B cell (primary cell): ENCODE measurements at regions not wholly inside any gene's neighbourhood (a gene's known extent, or its start where the extent isn't known, plus 50 kb on each side); places are given as distances from the start of the nearest gene placed in this dataset.
"Not testable (repeated sequence)": the region's sequence is repeated elsewhere in the genome, so short reads cannot be mapped to it uniquely, and the experiment has no call there.

Experiments
- ATAC-seq: fragments of 200-7000 bp; cut with Tn5 transposase; one replicate; pipeline ENCODE4 v1.10.0; 2021; ENCODE audit warnings: low read depth, mild to moderate bottlenecking, moderate number of reproducible peaks, moderate library complexity
- CTCF ChIA-PET: fragments of 350-600 bp; sonication (Branson Sonifier 250); formaldehyde crosslinking; loops from one replicate; lab custom pipeline; 2021; ENCODE audit warnings: antibody characterized with exemption, inconsistent platforms; lab: Charles Lee
- POLR2A ChIA-PET: fragments of 350-600 bp; sonication (Branson Sonifier 250); formaldehyde crosslinking; loops from one replicate; lab custom pipeline; 2021; ENCODE audit warnings: antibody characterized with exemption; lab: Charles Lee
- DNase-seq: peaks from one replicate; pipeline ENCODE4 v3.0.0; 2013
- H2AFZ ChIP-seq: 2 replicates; pipeline ENCODE4 v1.6.1; 2012; ENCODE audit warnings: mild to moderate bottlenecking, low read depth, low read length; ENCODE audit not compliant: insufficient read depth, poor library complexity, severe bottlenecking
- H3K27ac ChIP-seq, 2 donors: 1 replicate in 1 of 2; 2 replicates in 1 of 2; pipeline ENCODE4 v1.5.1; 2012 to 2013; ENCODE audit warnings: low read length in 2 of 2, mild to moderate bottlenecking in 2 of 2, moderate library complexity in 1 of 2
- H3K27me3 ChIP-seq, 4 experiments: fragments of 200-600 bp in 1 of 4; sonication (generic) in 1 of 4; replicated peaks in 1 of 4; 1 replicate in 2 of 4; 2 replicates in 2 of 4; pipeline versions ENCODE4 v1.6.1 to v1.7.0; 2013 to 2016; ENCODE audit warnings: low read length in 3 of 4, mild to moderate bottlenecking in 2 of 4, mixed read lengths in 1 of 4, moderate library complexity in 1 of 4; ENCODE audit not compliant: insufficient read depth in 4 of 4, control insufficient read depth in 3 of 4; ENCODE audit errors: control extremely low read depth in 1 of 4
- H3K36me3 ChIP-seq, 2 experiments: replicated peaks in 1 of 2; 1 replicate in 1 of 2; 2 replicates in 1 of 2; pipeline versions ENCODE4 v1.6.1 to v1.7.1; 2013; ENCODE audit warnings: low read length in 1 of 2; ENCODE audit not compliant: insufficient read depth in 2 of 2, control insufficient read depth in 1 of 2; ENCODE audit errors: control extremely low read depth in 1 of 2, extremely low read depth in 1 of 2
- H3K4me1 ChIP-seq, 2 donors: fragments of 200-600 bp in 1 of 2; sonication (generic) in 1 of 2; 1 replicate in 1 of 2; 2 replicates in 1 of 2; pipeline versions ENCODE4 v1.5.1 to v1.6.1; 2013 to 2017; ENCODE audit warnings: low read length in 2 of 2; ENCODE audit not compliant: control insufficient read depth in 2 of 2, insufficient read depth in 2 of 2
- H3K4me2 ChIP-seq: replicated peaks from 2 replicates; pipeline ENCODE3; 2012; ENCODE audit warnings: mild to moderate bottlenecking, low read depth, low read length; ENCODE audit not compliant: poor library complexity, severe bottlenecking
- H3K4me3 ChIP-seq, 5 experiments: fragments of 200-600 bp in 1 of 5; sonication (generic) in 1 of 5; 1 replicate in 3 of 5; 2 replicates in 2 of 5; pipeline versions ENCODE4 v1.5.1 to v1.7.0; 2011 to 2016; ENCODE audit warnings: low read length in 4 of 5, mild to moderate bottlenecking in 4 of 5, low read depth in 2 of 5, control low read depth in 1 of 5, moderate library complexity in 1 of 5; ENCODE audit not compliant: insufficient read depth in 1 of 5; ENCODE audit errors: control extremely low read depth in 1 of 5, extremely low read depth in 1 of 5
- H3K79me2 ChIP-seq: fragments of 200-600 bp; sonication (generic); one replicate; pipeline ENCODE4 v1.6.0; 2016; ENCODE audit warnings: low read length; ENCODE audit not compliant: control insufficient read depth, insufficient read depth
- H3K9ac ChIP-seq: fragments of 200-600 bp; sonication (generic); 2 replicates; pipeline ENCODE4 v1.6.1; 2017; ENCODE audit warnings: mild to moderate bottlenecking, low read length, moderate library complexity
- H3K9me3 ChIP-seq, 3 donors: one replicate each; pipeline versions ENCODE4 v1.6.1 to v1.7.1; 2013; ENCODE audit warnings: low read length in 2 of 3; ENCODE audit not compliant: control insufficient read depth in 2 of 3, insufficient read depth in 1 of 3; ENCODE audit errors: control extremely low read depth in 1 of 3
- H4K20me1 ChIP-seq: 2 replicates; pipeline ENCODE4 v1.6.0; 2012; ENCODE audit warnings: mild to moderate bottlenecking, low read length; ENCODE audit not compliant: insufficient read depth, control insufficient read depth, poor library complexity, severe bottlenecking
- H3K27ac Mint-ChIP-seq: one replicate; pipeline ENCODE4 v1.8.0; 2021; ENCODE audit warnings: mixed read lengths
- H3K27me3 Mint-ChIP-seq: one replicate; pipeline ENCODE4 v1.8.0; 2021; ENCODE audit warnings: mixed read lengths
- H3K4me1 Mint-ChIP-seq: one replicate; pipeline ENCODE4 v1.8.0; 2021; ENCODE audit warnings: mixed read lengths
- H3K4me3 Mint-ChIP-seq: one replicate; pipeline ENCODE4 v1.8.0; 2021; ENCODE audit warnings: mixed read lengths
- H3K9me3 Mint-ChIP-seq: one replicate; pipeline ENCODE4 v1.8.0; 2022; ENCODE audit warnings: mixed read lengths; ENCODE audit not compliant: insufficient read depth
- CTCF ChIP-seq: fragments of 200-600 bp; IDR thresholded peaks from one replicate; pipeline ENCODE4 v1.8.0; 2022; ENCODE audit warnings: antibody characterized with exemption, mild to moderate bottlenecking
- EZH2 ChIP-seq: IDR thresholded peaks from 2 replicates; pipeline ENCODE4 v1.6.1; 2012; ENCODE audit warnings: borderline replicate concordance, low read depth, mild to moderate bottlenecking, moderate library complexity, low read length; ENCODE audit not compliant: insufficient read depth, poor library complexity, severe bottlenecking
- WGBS: methylation state at CpG from one replicate; pipeline ENCODE4 v1.1.5; 2013; ENCODE audit warnings: missing lambda C conversion rate; ENCODE audit not compliant: insufficient coverage; 5-methylcytosine and 5-hydroxymethylcytosine counted together
- intact Hi-C: fragments of 100-400 bp; cut with micrococcal nuclease; formaldehyde crosslinking; loops from one replicate; pipeline ENCODE4 v1.10.0; 2022

GRCh38 chr10:27341001-27341400 is 100.4 kb upstream of the ACBD5 start:
- Histone ChIP-seq H3K9me3 (no peaks in the 10 kb centered on the region), H3K4me3 (no peak overlapping the region), H4K20me1 (no peaks in the 10 kb centered on the region), H3K79me2 (no peaks in the 10 kb centered on the region), H3K36me3 (no peaks in the 10 kb centered on the region), H3K4me1 (peaks cover 0 to 4% of the 10 kb centered on the region in 2 donors), H3K4me2 (no peak overlapping the region), H3K27ac (no peak overlapping the region), H3K27me3 (peaks cover 0 to 2% (median 0%) of the 10 kb centered on the region in 4 experiments), H3K9ac (no peak overlapping the region), H2AFZ (no peak overlapping the region)
- intact Hi-C loops, result no loop called here
- WGBS, result no CpG with 5 or more reads among the region's 3 CpGs
- ATAC-seq, result no peak
- no peak for DNase-seq
- Mint-ChIP-seq H3K4me1 (peaks cover 8% of the 10 kb centered on the region), H3K4me3 (no peak overlapping the region), H3K27ac (no peak overlapping the region), H3K9me3 (no peaks in the 10 kb centered on the region), H3K27me3 (no peaks in the 10 kb centered on the region)
- CTCF ChIA-PET, result no interaction called here
- TF ChIP-seq EZH2, result no peak
- no peak for TF ChIP-seq CTCF
- POLR2A ChIA-PET, result no interaction called here

- ATAC-seq, H4K20me1 ChIP-seq, H3K27ac ChIP-seq, H3K9me3 ChIP-seq, POLR2A ChIA-PET, intact Hi-C loops, H3K4me3 ChIP-seq, H3K4me1 ChIP-seq, DNase-seq, H3K4me1 Mint-ChIP-seq, H2AFZ ChIP-seq, H3K9ac ChIP-seq, H3K27me3 ChIP-seq, H3K27ac Mint-ChIP-seq, H3K27me3 Mint-ChIP-seq, H3K4me3 Mint-ChIP-seq, CTCF ChIA-PET, H3K4me2 ChIP-seq, H3K79me2 ChIP-seq, H3K9me3 Mint-ChIP-seq, H3K36me3 ChIP-seq: not testable (repeated sequence)
- WGBS, result no CpG with 5 or more reads among the region's 3 CpGs
Measured at GRCh38 chr10:27335246-27335645, 94.6 kb upstream of the ACBD5 start.
